Activated CD4-positive, alpha-beta T cell treated with anti-CD3 and anti-CD28 coated beads, Interleukin-2, amount 50 U/mL, for 48 hours (primary cell): ENCODE measurements at regions not wholly inside any gene's neighbourhood (a gene's known extent, or its start where the extent isn't known, plus 50 kb on each side); places are given as distances from the start of the nearest gene placed in this dataset.
"Not testable (repeated sequence)": the region's sequence is repeated elsewhere in the genome, so short reads cannot be mapped to it uniquely, and the experiment has no call there.

ENCODE experiments used
- DNase-seq, 2 experiments: peaks; one replicate each; pipeline ENCODE4 v3.0.0-alpha.2; 2020

GRCh38 chr9:102714184-102714583, 280.9 kb upstream of the CYLC2 start:
- DNase-seq, result no peak

- not testable (repeated sequence) for DNase-seq
These were observed 282.2 kb upstream of the CYLC2 start for GRCh38 chr9:102712910-102713309.

DNA sequence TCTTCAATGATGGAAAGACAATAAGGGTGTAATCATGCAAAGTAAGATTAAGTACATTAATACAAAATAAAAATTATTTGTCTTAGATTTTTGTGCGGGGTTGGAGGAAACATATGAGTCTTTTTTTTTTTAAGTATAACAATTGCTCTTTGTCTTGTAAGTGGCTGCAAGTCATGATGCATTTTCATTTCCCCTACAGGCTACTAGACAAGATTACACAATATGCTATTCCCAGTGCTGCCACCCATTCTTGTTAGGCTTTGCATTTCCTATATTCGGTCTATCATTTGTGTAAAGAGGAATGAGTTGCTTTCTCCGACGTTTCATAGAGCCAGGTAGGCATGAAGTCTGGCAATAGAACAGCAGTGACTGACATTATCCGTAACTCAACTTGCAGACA, 294.2 kb upstream of the CYLC2 start:
- DNase-seq, result no peak

DNA sequence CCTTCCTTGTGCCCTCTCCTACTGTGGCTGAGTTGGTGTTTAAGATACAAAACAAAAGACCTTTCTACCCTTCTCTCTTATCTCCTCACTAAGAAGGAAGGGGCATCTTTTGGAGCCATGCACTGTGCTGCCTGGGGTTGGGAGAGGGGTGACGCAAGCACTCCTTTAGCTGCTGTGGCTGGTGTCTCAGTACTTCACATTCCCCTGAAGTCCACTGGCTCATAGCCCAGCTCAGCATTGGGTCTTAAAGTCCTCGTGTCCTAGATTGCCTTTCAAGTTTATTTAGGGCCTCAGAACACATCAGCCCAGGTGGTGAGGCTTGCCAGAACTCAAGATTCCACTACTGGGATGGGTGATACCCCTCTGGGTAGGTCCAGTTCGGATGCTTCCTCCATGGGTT, 325.9 kb upstream of the CYLC2 start:
- no peak for DNase-seq

- DNase-seq, result no peak
These were observed 342.7 kb upstream of the CYLC2 start for GRCh38 chr9:102652471-102652870.

- no peak for DNase-seq
These were observed 344.2 kb upstream of the CYLC2 start for GRCh38 chr9:102650896-102651295.

GRCh38 chr9:102642651-102643050, 352.5 kb upstream of the CYLC2 start:
- no peak for DNase-seq

GRCh38 chr9:102631559-102631958, 363.6 kb upstream of the CYLC2 start:
- no peak for DNase-seq

- DNase-seq, result no peak
These were observed 385.7 kb upstream of the CYLC2 start for GRCh38 chr9:102609461-102609860.

DNA sequence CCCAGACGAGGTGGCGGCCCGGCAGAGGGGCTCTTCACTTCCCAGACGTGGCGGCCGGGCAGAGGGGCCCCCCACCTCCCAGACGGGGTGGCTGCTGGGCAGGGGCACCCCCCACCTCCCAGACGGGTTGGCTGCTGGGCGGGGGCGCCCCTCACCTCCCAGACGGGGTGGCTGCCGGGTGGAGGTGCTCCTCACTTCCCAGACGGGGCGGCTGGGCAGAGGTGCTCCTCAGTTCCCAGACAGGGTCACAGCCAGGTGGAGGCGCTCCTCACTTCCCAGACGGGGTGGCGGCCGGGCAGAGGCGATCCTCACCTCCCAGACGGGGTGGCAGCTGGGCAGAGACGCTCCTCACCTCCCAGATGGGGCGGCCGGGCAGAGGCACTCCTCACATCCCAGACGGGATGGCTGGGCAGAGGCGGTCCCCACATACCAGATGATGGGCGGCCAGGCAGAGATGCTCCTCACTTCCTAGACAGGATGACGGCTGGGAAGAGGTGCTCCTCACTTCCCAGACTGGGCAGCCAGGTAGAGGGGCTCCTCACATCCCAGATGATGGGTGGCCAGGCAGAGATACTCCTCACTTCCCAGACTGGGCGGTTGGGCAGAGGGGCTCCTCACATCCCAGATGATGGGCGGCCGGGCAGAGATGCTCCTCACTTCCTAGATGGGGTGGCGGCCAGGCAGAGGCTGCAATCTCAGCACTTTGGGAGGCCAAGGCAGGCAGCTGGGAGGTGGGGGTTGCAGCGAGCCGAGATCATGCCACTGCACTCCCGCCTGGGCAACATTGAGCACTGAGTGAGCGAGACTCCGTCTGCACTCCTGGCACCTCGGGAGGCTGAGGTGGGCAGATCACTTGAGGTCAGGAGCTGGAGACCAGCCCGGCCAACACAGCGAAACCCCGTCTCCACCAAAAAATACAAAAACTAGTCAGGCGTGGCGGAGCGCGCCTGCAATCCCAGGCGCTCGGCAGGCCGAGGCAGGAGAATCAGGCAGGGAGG, 391.6 kb upstream of the CYLC2 start:
- DNase-seq, result not testable (repeated sequence)

- no peak for DNase-seq
These were observed 400.9 kb upstream of the CYLC2 start for GRCh38 chr9:102594241-102594640.

- no peak for DNase-seq
These were observed 407.9 kb upstream of the CYLC2 start for GRCh38 chr9:102587281-102587680.

GRCh38 chr9:102569436-102569835, 425.7 kb upstream of the CYLC2 start:
- DNase-seq, result no peak

DNA sequence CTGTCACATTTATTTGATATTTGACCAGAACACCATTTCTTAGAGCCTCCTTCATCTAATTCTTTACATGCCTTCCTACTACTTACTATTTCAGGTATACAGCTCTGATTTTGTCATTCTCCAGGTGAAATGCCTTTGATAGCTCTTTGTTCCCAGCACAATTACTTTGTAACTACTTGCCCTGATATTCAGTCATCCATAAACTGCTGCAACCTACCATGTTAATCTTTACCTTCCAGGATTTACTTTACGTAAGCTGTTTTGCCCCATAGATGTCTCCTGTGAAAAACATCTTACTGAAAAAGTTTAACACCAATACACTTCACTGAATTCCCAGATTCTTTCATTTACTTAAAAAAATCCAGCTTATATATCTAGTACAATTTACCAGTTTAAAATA, 443.8 kb upstream of the CYLC2 start:
- DNase-seq, result no peak

GRCh38 chr9:102550886-102551285, 444.2 kb upstream of the CYLC2 start:
- DNase-seq, result no peak

- DNase-seq, result no peak
These were observed 444.9 kb upstream of the CYLC2 start for GRCh38 chr9:102550266-102550665.

DNA sequence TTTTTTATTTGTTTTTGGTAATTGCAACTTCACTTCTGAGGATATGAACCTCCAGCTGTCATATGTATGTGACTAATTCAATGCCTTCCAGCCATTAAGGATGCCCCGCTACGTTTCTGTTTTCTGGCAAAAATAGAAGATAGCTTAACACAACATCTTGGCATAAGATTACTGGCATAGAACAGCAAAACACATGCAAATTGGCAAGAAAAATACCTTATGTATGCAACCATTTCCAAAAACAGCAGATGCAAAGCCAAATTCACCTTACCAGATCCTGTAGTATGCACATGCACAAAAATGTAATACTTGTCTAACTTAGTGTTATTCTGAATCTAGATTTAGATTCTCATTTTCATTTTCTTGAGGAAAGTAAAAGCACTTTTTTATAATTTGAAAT, 461.1 kb upstream of the CYLC2 start:
- DNase-seq, result no peak

- no peak for DNase-seq
These were observed 473.9 kb upstream of the CYLC2 start for GRCh38 chr9:102521097-102521755.

DNA sequence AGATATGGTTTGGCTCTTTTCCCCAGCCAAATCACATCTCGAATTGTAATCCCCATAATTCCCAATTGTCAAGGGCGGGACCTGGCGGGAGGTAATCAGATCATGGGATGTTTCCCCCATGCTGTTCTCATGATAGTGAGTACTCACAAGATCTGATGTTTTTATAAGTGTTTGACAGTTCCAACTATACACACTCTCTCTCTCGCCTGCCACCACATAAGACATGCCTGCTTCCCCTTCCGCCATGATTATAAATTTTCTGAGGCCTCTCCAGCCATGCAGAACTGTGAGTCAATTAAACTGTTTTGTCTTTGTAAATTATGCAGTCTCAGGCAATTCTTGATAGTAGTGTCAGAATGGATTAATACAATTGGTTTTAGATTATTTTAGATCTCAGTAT, 475.7 kb upstream of the CYLC2 start:
- no peak for DNase-seq

GRCh38 chr9:102518324-102518723, 476.8 kb upstream of the CYLC2 start:
- no peak for DNase-seq

DNA sequence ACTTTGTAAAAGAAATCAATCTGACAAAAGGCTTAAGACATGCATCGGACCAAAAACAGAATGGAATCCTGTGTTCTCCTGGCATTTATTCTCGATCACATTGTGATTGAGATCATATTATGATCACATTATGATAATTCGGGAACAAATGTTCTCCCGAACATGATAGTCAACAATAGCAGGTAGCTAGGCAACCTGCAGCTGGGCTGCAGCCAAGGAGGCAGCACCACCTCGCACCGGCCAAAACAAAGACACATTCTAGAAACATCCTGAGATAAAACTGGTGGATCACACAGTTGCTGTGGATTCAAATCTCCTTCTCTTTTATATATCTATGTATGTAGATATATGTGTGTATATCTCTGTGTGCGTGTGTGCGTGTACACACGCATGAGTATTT, 480.6 kb upstream of the CYLC2 start:
- no peak for DNase-seq

- no peak for DNase-seq
These were observed 488.0 kb upstream of the CYLC2 start for GRCh38 chr9:102507044-102507687.

- no peak for DNase-seq
These were observed 488.7 kb upstream of the CYLC2 start for GRCh38 chr9:102506406-102506805.

DNA sequence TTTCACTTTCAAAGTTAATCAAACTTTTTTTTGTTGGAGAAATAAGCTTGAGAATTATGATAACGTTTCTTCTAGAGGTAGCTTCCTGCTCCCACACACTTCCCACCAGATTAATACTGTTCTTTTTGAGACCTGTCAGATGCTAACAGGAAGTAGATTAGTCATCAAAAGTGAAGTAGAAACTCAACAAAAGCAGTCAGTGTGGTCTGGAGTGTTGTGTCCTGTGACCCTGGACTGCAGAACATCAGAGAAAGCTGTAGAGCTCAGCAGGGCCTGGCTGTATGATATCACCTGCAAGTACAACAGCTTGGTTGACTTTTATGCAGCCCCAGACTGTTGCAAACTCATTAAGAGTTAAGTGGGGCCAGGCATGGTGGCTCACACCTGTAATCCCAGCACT, 495.7 kb upstream of the CYLC2 start:
- DNase-seq, result no peak
